ENCODE measurements at regions not wholly inside any gene's neighbourhood (a gene's known extent, or its start where the extent isn't known, plus 50 kb on each side); places are given as distances from the start of the nearest gene placed in this dataset.

DNA sequence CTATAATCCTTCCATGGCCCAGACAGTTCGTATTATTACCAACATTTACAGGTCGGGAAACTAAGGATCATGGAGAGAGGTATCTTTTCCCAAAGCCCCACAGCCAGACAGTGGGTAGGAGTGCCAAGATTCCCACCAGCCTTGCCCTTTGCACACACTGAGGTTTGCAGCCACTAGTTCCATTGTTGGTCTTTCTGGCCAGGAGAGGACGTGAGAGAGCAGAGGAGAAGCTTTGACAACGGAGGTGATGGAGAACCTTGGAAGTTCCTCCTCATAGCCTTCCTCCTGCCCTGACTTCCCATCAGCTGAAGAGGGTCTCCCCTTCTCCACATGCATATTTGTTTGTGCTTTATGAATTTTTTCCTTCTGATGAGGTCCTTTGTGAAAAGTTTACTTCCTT is 50.5 kb upstream of the PLCL2 start:
- no peak for TF ChIP-seq YY1 (IDR thresholded peaks at IDR 0.05; ENCODE audit: insufficient read depth, insufficient read length)
- TF ChIP-seq ZNF274 (IDR thresholded peaks at IDR 0.05; ENCODE audit: low read depth, low read length) = no peak
- TF ChIP-seq SUZ12 (IDR thresholded peaks at IDR 0.05; ENCODE audit: extremely low read depth, insufficient read depth, insufficient read length) = no peak

Data from NT2/D1 (cell line).